Activated CD4-positive, alpha-beta T cell treated with anti-CD3 and anti-CD28 coated beads, Interleukin-2, amount 50 U/mL, for 48 hours (primary cell): ENCODE measurements at regions not wholly inside any gene's neighbourhood (a gene's known extent, or its start where the extent isn't known, plus 50 kb on each side); places are given as distances from the start of the nearest gene placed in this dataset.
A peak's percentile ranks its signal among the peaks of the same experiment; 100 is the strongest.
"Not testable (repeated sequence)": the region's sequence is repeated elsewhere in the genome, so short reads cannot be mapped to it uniquely, and the experiment has no call there.

Experiments
- DNase-seq, 2 experiments: peaks; one replicate each; pipeline ENCODE4 v3.0.0-alpha.2; 2020

DNA sequence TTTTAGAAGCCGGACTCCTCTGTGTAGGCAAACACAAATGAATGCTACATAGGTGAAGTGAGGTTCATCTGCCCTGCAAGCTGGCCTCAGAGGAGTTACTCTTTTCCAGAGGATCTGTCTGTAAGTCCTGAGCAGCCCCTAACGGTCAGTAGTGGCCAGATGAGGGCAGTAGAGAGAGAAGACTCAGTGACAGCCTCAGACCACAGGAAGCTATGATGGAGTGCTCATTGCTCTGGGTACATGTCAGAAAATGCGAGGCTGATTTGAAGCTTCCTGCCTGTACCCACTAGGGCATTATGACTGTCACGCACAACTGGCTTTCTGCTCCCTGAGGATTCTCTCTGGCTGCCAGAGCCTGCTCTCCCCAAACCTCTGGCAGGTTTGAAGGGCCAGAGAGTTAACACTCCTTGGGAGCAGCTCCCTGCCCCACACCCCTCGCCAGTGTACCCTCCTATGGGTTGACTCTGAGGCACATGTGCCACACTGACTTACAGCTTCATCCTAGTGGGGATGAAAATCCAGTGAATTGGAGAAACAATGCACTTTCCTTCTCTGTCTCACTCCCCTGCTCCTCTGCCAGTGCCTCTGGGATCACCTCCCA lies 141.5 kb downstream of the GABRG2 start:
- DNase-seq = peak; percentile 0 to 14

DNA sequence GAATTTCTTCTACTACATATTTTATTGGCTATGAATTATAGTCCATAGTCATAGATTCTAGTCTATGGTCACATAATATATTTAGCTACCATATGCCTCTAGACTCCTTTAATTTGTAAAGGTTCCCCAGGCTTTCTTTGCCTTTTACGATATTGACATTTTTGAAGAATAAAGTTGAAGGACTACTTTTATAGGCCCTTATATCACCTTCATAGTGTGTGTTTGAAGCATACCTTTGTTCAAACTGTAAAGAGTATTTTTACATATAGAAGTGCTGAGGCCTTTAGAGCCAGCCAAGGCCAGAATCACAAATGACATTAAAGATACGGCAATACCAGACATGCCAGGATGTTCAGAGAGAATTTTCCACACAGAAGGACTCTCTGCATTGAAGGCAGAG lies 147.0 kb downstream of the GABRG2 start:
- DNase-seq = no peak

DNA sequence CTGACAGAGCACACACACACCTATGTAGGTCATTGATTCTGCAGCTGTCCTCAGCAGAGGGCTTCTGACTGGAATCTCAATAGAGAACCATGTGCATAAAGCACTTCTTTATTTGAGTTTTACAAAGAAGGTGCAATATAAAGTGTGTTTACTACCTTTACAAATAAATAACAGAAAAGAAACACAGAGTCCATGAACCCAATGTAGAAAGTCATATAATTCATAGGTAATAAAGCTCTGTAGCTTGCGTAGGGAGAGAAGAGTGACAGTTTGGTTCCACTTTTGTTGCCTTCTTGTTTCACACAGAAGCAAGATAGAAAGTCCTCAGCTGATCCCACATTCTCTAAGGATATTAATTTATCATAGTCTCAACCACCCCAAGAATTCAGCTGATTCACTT lies 149.5 kb downstream of the GABRG2 start:
- no peak for DNase-seq

DNA sequence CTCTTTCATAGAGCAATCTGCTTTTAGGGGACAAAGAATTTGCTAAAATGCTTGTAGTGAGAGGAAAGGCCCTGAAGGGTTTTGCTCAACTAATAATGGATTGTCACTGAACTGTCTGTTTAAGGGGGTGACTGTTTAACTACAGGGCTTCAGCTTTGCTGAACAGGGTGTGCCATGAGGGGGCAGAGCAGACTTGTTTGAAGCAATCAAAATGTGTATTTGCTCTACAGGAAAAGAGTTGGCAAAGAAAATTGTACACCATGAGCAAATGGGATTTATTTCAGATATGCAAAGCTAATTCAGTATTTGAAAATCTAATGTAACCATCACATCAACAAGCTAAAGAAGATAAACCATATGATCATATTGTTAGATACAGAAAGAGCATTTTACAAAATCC lies 154.3 kb downstream of the GABRG2 start:
- no peak for DNase-seq

DNA sequence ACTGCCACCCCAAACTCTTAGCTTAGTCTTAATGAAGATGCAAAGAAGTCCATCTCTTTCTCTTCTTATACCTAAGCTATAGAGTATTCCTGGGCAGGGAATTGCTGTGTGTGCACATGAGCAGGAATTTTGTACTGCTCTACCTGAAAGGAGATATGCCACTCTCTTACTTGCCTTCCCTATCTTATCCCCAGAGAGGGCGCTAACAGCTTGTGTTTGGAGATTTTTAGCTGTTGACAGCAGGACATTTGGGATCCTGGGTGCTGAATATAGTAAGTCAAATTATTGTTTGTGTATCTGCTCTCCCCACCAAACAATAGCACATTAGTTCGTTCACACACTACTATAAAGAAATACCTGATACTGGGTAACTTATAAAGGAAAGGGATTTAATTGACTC lies 159.5 kb downstream of the GABRG2 start:
- no peak for DNase-seq

DNA sequence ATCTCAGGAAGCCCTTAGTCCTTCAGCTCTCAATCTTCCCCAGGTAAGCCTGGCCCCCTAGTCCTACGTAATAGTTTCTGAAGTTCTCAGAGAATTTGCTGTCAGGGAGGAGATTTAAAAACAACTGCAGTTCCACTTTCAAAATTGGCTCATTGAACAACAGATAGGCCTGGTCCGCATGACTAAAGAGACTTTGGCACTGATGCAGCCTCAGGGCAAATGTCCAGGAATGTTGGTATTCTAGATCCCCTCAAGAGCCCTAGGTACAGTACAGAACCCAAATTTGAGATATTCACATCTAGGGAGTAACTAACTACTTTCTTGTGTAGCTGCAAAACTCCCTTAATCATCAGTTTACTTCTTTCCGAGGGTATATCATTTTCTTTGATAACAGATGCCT lies 162.8 kb downstream of the GABRG2 start:
- DNase-seq = no peak

DNA sequence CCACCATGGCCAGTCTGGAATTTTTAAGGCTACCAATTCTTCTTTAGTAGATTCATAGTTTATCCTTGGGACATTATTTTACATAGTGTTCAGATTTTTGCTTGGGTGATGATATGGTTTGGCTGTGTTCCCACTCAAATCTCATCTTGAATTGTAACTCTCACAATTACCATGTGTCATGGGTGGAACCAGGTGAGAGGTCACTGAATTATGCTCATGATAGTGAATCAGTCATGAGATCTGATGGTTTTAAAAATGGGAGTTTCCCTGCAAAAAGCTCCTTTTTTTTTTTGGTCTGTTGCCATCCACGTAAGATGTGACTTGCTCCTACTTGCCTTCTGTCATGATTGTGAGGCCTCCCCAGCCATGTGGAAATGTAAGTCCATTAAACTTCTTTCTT lies 163.9 kb downstream of the GABRG2 start:
- no peak for DNase-seq

DNA sequence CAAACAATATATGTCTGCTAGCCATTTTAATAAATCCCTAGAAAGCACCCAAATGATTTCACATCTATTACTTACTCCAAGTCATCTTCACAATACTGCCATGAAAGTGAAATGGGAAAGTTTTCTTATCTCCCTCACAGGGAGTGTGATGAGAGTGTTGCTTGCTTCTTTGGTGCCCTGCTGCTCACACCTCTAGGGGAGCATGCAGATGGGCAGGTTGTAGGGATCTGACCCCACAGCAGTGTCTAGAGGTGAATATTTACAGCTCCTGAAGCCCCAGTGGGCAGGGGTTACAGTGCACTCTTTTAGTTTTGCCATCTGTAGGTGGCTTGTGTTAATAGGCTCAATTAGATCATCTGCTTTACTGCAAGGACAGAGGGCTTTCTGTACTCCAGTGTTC lies 173.2 kb downstream of the GABRG2 start:
- DNase-seq = no peak

DNA sequence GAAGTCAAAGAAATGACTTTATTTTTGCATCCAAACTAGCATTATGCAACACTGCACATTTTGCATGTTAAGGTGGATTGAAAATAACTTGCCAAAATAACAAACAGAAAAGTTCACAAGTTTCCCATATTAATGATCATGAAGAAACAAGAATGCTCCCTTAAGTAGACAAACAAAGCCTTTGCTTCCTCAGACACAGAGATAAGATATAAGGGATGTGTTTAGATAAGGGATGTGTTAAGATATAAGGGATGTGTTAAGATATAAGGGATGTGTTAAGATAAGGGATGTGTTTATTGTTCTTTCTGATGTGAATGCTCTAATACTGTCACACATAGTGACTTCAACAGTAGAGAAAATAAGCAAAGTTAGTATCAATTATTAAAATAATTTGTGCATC lies 174.8 kb downstream of the GABRG2 start:
- DNase-seq = no peak

DNA sequence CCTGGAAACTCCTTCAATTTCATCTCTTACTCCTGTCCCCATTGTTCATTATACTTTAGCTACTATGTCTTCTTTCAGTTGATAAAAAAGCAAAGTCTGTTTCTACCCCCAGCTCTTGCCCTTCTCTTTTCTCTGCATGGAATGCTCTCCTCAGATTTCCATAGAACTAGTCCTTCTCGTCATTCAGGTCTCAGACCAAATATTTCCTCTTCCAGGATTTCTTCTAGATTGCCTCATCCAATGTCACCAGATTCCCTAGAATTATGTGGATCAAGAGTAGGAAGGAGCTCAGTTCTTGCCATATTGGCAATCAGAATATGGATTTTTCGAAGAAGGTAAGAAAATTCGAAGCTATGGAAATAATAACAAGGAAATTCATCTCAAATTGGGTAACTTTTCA lies 176.1 kb downstream of the GABRG2 start:
- no peak for DNase-seq

DNA sequence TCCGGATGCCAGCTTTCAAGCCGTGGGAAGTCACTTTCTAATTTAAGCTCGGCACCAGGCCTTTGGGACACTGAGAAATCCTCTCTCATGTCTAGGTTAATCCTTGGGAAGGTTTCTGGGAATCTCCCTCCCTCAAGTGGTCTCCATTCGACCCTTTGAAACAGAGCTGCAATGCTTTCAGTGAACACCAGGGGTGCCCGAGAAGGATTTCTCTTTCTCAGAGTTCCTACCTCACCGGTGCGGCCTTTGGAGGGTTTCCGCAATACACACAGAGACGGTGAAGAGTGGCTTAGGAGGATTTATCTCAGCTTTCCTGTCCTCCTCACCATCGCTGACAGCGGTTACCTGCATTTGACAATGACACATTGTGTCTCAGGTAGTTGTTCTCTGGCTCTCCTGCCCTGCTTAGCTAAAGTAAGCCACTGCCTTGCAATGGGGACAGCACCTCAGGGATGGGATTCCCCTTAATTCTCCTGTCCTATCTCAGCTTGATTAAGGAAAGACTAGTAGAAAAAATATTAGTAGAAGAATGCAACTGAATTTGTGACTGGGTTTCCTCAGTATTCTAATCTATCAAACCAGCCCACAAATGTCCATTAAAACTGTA lies 180.6 kb downstream of the GABRG2 start:
- DNase-seq = no peak

DNA sequence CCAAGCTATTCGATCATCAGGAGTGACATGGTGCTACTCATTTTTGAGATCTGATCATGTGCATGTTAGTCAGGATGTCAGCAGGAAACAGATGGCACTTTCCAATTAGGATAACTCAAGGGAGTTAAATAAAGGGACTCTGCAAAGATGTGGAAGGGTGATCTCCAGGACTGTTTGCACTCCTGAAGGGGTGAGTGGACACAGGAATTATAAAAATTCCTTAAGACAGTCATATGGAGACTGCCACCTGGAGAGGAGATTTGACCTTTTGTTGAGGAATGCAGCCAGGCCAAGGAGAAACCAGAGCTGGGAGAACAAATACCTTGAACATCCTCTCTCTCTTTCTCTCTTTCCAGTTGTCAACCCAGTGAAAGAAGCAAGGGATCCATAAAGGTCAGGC lies 189.1 kb downstream of the GABRG2 start:
- no peak for DNase-seq

DNA sequence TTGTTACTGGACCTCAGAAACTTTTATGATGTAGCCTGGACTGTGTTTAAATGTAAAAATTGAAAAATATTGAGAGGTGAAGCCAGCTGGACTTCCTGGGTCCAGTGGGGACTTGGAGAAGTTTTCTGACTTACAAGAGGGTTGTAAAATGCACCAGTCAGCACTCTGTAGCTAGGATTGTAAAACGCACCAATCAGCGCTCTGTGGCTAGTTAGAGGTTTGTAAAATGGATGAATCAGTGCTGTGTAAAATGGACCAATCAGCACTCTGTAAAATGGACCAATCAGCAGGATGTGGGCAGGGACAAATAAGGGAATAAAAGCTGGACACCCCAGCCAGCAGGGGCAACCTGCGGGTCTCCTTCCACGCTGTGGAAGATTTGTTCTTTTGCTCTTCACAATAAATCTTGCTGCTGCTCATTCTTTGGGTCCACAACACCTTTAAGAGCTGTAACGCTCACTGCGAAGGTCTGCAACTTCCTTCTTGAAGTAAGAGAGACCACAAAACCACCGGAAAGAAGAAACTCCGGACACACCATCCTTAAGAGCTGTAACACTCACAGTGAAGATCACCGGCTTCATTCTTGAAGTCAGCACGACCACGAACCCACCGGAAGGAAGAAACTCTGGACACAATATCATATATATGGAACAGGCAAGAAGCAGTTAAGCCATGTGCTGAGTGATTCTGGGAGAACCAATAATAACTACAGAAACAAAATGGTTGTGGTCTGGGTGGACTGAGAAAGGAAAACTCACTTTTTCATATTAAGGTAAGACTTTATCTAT lies 201.3 kb downstream of the GABRG2 start:
- no peak for DNase-seq

DNA sequence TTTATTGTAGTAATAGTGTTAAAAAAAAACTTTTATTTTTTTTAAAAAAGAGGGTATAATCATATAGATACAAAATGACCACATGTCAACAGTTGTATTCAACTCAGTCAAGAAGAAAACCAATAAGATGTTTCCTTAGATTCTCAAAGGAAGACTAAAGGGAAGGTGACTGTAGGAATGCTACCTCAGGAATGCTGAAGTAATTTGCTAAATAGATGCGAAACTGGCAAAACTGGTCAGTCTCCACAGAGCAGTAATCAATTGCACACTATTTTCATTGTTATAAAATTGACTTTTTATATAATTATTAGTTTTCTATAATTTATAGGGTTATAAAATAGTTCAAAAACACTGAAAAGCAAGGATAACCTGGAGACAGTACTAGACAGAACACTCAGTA lies 204.8 kb downstream of the GABRG2 start:
- DNase-seq = no peak

DNA sequence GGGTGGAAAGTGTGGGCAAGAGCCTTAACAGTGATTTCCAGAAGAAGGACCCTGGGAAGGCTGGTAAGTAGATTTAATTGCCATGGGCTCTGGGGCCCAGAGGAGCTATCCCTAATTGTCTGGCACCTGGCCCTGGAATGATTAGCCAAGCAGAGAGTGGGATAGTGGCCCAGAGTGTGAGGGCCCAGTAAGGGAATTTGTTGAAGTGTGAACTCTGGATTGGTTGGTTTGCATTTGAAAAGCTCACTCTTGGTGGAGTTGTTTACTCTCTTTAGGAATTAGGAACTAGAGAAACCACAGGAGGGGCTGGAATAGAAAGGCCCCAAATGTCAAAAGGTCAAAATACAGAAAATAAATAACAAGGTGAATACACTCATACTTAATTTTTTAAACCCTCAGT lies 207.1 kb downstream of the GABRG2 start:
- no peak for DNase-seq

DNA sequence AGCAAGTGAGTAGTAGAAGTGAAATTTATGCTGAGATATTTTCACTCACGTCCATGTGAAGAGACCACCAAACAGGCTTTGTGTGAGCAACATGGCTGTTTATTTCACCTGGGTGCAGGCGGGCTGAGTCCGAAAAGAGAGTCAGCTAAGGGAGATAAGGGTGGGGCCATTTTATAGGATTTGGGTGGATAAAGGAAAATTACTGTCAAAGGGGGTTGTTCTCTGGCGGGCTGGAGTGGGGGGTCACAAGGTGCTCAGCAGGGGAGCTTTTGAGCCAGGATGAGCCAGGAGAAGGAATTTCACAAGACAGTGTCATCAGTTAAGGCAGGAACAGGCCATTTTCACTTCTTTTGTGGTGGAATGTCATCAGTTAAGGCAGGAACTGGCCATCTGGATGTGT lies 207.8 kb downstream of the GABRG2 start:
- DNase-seq = not testable (repeated sequence)

DNA sequence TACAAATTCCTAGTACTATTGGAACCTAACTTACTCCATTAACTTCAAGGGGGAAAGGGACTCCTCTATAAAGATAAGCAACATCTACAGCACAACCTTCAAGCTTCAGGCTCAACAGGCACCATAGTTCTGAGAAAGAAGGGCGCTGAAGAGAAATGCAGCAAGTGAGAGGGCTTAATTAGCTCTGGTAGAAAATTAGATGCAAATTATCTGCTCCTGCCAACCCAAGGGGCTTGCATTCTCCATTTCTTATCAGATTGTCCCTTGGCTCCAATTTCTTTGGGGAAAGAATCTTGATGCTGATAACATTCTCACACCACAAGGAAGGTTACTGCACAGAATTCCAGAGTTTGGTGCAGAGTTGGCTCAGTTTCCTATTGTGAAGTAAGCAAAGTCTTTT lies 214.6 kb downstream of the GABRG2 start:
- no peak for DNase-seq

DNA sequence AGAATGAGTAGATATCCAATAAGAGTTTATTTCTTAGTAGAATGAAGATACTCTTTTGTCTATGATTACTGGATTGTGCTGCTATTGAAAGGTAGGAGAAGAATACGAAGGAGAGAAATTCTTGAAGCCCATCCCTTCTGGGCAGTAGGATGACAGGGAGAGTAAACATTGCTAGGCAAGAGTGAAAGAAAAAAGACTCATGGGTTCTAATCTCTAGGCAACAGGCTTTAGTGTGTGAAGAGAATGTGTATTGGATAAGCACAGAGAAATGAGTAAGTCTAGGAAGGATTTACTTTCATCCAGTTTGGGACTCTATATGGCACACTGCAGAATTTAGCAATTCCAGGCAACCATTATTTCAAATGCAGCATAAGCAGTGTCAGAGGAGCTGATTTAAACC lies 216.0 kb downstream of the GABRG2 start:
- no peak for DNase-seq

DNA sequence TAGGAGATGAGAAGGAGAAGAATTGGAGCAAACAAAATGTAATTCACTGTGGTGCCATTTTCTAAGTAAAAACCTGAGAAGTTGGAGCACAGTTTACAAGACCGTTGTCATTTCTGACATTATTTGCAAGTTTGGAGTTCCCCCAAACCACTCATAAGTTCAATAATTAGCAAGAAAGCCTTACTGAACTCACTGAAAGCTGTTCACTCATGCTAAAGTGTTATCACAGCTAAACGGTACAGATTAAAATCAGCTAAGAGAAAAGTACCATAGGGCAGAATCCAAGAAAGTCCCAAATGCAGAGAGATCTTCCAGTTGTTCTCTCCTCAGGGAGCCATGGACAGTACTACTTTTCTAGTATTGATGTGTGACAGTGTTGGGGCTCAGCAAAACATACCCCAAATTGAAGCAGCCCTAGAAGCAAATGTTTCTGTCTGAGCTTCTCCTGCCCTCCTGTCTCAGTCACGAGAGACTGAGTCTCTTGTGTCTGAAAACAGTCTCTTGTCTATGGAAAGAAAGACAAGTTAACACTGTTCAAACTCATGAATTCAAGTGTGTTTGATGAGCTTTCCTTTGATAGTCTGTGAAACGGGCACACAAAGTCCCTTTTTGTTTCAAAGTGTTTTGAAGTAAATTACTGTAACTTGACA lies 221.2 kb downstream of the GABRG2 start:
- no peak for DNase-seq

DNA sequence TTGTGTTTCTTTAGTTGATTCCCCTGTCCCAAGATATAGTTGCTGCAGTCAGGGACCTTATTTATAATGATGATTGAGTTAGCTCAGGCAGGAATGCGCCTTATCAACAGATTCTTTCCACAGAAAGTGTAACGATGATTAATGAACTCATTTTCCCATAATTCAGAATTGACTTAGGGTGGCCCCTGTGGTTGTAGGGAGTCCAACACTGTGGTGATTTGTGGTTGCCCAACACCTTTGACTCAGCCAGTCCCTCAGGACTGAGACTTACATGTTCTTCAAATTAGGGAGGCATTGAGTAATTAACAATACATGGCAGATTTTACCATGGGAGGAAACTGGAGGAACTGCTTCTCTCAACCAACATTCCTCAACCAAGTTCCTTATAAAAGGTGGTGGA lies 221.9 kb downstream of the GABRG2 start:
- DNase-seq = no peak

DNA sequence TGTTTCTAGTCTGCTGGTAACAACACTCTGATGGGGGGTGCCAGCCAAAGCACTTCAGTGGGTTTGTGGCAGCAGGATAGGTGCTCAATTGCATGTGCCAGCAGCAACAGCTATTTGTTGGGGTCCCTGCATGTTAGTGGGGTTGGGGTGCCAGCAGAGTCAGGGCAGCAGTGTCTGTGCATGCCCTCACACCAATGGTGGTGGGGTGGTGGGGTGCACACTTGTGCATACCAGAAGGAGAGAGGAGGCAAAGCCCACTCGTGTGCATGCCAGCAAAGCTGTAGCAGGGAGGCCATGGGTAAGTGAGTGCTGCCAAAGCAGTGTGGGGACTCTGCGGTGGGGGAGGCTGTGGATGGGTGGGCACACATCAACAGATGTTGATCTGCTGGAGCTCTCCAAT lies 232.2 kb downstream of the GABRG2 start:
- DNase-seq = no peak

DNA sequence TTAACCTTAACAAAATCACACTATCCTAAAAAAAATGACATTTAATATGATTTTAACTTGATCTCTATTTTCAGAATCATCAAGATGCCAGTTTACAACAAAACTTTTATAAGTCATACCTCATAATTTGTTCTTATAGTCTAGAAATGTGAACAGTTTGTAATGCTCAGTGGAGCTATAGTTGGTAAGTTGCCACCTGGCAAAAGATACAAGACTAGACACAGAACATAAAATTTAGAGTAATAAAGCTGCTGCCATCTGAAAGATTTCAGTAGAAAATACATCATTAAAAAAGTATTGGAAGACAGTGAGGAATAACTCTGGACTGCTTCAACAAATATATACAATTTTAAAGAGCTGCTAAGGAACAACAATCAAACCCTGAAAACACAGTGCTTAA lies 233.8 kb downstream of the GABRG2 start:
- no peak for DNase-seq

DNA sequence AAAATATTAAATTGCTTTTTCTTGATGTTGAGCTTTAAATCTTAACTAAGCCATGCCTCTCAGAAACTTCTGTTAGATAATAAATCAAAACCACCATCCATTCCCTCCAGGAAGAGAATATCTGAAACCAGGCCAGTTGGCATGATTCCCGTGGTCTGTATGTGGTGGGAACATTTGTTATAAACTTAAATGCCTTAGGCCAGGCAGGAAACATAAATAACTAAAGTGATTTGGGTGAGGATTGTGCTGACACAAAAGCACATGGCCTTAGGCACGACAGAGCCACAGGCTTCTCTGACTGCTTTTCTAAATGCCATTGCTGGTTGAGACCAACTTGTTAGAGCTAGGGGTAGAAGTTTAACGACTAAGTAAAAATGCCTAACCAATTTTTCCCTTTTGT lies 255.9 kb downstream of the GABRG2 start:
- no peak for DNase-seq

DNA sequence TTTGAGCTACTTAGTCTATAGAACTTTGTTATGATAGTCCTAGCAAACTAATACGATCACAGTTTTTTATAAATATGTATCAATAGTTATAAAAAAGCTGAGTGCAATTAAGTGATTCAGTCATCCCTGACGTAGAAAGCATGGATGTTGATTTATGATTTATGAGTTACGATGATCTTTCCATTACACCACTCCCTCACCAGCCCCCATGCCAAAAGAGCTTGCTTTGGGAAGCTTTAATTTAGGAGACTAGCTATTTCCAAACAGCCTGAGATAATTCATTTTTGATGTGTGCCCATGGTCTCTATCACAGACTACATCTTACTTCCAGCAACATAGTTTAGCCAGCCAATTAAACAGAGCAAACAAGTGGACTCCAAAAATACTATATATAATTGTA lies 256.8 kb downstream of the GABRG2 start:
- no peak for DNase-seq
